ENCODE measurements at regions not wholly inside any gene's neighbourhood (a gene's known extent, or its start where the extent isn't known, plus 50 kb on each side); places are given as distances from the start of the nearest gene placed in this dataset.

DNA sequence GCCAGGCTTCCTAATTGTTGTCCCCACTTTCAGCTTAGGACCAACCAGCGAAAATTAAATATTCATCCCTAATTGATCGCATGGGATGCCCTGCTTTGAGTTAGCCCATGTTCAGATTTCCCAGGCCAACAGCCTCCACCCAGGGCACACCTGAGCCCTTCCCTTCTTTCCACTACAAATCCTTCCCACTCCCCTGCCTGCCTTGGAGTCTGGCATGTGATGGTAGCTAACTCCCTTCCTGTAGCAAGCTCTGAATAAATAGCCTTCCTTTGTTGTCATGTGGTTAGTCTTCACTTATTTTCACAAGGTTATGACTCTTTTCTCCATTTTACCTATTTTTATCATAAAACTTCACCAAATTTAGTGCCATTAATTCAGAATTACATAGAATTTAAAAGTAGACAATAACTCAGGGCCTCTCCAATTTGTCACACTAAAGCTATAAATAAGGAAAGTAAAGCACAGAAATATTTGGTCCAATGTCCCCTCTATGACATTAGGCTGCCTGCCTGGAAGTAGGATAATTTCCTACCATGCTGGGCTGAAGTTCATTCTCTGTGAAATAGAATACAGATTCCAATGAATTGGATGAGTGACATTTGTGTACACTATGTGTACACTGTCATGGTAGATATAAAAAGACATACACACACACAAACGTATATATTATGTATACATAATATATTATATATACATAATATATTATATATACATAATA is 166.4 kb upstream of the CPEB2 start (continued):
- TF ChIP-seq, protein P1, sequence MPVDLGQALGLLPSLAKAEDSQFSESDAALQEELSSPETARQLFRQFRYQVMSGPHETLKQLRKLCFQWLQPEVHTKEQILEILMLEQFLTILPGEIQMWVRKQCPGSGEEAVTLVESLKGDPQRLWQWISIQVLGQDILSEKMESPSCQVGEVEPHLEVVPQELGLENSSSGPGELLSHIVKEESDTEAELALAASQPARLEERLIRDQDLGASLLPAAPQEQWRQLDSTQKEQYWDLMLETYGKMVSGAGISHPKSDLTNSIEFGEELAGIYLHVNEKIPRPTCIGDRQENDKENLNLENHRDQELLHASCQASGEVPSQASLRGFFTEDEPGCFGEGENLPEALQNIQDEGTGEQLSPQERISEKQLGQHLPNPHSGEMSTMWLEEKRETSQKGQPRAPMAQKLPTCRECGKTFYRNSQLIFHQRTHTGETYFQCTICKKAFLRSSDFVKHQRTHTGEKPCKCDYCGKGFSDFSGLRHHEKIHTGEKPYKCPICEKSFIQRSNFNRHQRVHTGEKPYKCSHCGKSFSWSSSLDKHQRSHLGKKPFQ (tag by site-specific recombination; IDR thresholded peaks at IDR 0.05): no peak
- TF ChIP-seq ZNF2 (tag by site-specific recombination; IDR thresholded peaks at IDR 0.05) (no peak), ZBTB20 (tag by site-specific recombination; IDR thresholded peaks at IDR 0.05) (no peak), ZNF776 (tag by site-specific recombination; IDR thresholded peaks at IDR 0.05; ENCODE audit: borderline replicate concordance) (no peak), ZNF544 (tag by site-specific recombination; IDR thresholded peaks at IDR 0.05) (no peak), BCL6B (tag by site-specific recombination; IDR thresholded peaks at IDR 0.05) (no peak), ZFP41 (tag by site-specific recombination; IDR thresholded peaks at IDR 0.05; ENCODE audit: borderline replicate concordance) (no peak), ZSCAN4 (tag by site-specific recombination; IDR thresholded peaks at IDR 0.05) (no peak), ZNF202 (tag by site-specific recombination; IDR thresholded peaks at IDR 0.05; ENCODE audit: borderline replicate concordance) (no peak), ZNF211 (tag by site-specific recombination; IDR thresholded peaks at IDR 0.05; ENCODE audit: low read depth) (no peak), SP7 (tag by site-specific recombination; IDR thresholded peaks at IDR 0.05) (no peak), OVOL3 (tag by site-specific recombination; IDR thresholded peaks at IDR 0.05) (no peak)
- TF ChIP-seq, protein P2, sequence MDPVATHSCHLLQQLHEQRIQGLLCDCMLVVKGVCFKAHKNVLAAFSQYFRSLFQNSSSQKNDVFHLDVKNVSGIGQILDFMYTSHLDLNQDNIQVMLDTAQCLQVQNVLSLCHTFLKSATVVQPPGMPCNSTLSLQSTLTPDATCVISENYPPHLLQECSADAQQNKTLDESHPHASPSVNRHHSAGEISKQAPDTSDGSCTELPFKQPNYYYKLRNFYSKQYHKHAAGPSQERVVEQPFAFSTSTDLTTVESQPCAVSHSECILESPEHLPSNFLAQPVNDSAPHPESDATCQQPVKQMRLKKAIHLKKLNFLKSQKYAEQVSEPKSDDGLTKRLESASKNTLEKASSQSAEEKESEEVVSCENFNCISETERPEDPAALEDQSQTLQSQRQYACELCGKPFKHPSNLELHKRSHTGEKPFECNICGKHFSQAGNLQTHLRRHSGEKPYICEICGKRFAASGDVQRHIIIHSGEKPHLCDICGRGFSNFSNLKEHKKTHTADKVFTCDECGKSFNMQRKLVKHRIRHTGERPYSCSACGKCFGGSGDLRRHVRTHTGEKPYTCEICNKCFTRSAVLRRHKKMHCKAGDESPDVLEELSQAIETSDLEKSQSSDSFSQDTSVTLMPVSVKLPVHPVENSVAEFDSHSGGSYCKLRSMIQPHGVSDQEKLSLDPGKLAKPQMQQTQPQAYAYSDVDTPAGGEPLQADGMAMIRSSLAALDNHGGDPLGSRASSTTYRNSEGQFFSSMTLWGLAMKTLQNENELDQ (tag by site-specific recombination; IDR thresholded peaks at IDR 0.05; ENCODE audit: low read depth): no peak

GRCh38 chr4:14837860-14838259 is 164.4 kb upstream of the CPEB2 start:
- Histone ChIP-seq H3K4me3 (ENCODE audit: low read depth, low read length) (no peak overlapping the region), H3K36me3 (ENCODE audit: control insufficient read depth in 2 of 2, insufficient read depth in 1 of 2, low read length in 2 of 2) (no peaks in the 10 kb centered on the region), H3K9me3 (ENCODE audit: control insufficient read depth, insufficient read depth, low read depth, low read length) (no peaks in the 10 kb centered on the region), H3K4me1 (ENCODE audit: control insufficient read depth, insufficient read depth, low read length) (no peaks in the 10 kb centered on the region), H3K27ac (ENCODE audit: extremely low read depth, low read depth, low read length) (no peak overlapping the region)
- TF ChIP-seq ZNF362 (tag by site-specific recombination; IDR thresholded peaks at IDR 0.05): no peak
- no peak for TF ChIP-seq ZNF513 (tag by site-specific recombination; IDR thresholded peaks at IDR 0.05)
- no peak for TF ChIP-seq ZNF558 (tag by site-specific recombination; IDR thresholded peaks at IDR 0.05)
- no peak for TF ChIP-seq ZSCAN4 (tag by site-specific recombination; IDR thresholded peaks at IDR 0.05)
- no peak for TF ChIP-seq ZNF639 (tag by site-specific recombination; IDR thresholded peaks at IDR 0.05)
- TF ChIP-seq HOXC10 (CRISPR knock-in tag; IDR thresholded peaks at IDR 0.05): no peak
- no peak for TF ChIP-seq ZNF473 (tag by site-specific recombination; IDR thresholded peaks at IDR 0.05)
- no peak for TF ChIP-seq ATF2 (tag by site-specific recombination; IDR thresholded peaks at IDR 0.05; ENCODE audit: low read depth)
- no peak for TF ChIP-seq ZNF366 (tag by site-specific recombination; conservative IDR thresholded peaks at IDR 0.05)
- TF ChIP-seq MYNN (tag by site-specific recombination; IDR thresholded peaks at IDR 0.05; ENCODE audit: borderline replicate concordance): no peak
- POLR2A ChIA-PET: no interaction called here
- CTCF ChIA-PET: no interaction called here

Data from HEK293 (cell line).